Suprapubic skin (tissue), 2 donors: ENCODE measurements at regions not wholly inside any gene's neighbourhood (a gene's known extent, or its start where the extent isn't known, plus 50 kb on each side); places are given as distances from the start of the nearest gene placed in this dataset.

Source experiments
- EP300 ChIP-seq: sonication (generic); formaldehyde crosslinking; IDR thresholded peaks from one replicate; pipeline ENCODE4 v1.6.1; 2017; ENCODE audit warnings: antibody characterized with exemption
- POLR2A ChIP-seq, 2 donors: fragments of 450-650 bp; IDR thresholded peaks; one replicate each; pipeline ENCODE4 v1.6.1; 2017; ENCODE audit warnings: antibody characterized with exemption in 2 of 2, mild to moderate bottlenecking in 2 of 2, moderate library complexity in 2 of 2

GRCh38 chr10:44067432-44067831, 317.5 kb downstream of the CXCL12 start:
- TF ChIP-seq POLR2A (IDR thresholded peaks at IDR 0.05) (no peak), EP300 (no peak)
